NK-92 treated with Interleukin-12 subunit alpha and Interleukin-12 subunit beta, amount 100 ng/mL, for 24 hours (cell line): ENCODE measurements at regions not wholly inside any gene's neighbourhood (a gene's known extent, or its start where the extent isn't known, plus 50 kb on each side); places are given as distances from the start of the nearest gene placed in this dataset.

Experiments
- DNase-seq: peaks from one replicate; lab custom pipeline; 2025; lab: John Stamatoyannopoulos, UW

- DNase-seq: peak; percentile 25
These were observed 57.9 kb upstream of the EPAS1 start for GRCh38 chr2:46239175-46239846.

- DNase-seq: peak; percentile 49
These were observed 57.4 kb upstream of the EPAS1 start for GRCh38 chr2:46239847-46240181.

DNA sequence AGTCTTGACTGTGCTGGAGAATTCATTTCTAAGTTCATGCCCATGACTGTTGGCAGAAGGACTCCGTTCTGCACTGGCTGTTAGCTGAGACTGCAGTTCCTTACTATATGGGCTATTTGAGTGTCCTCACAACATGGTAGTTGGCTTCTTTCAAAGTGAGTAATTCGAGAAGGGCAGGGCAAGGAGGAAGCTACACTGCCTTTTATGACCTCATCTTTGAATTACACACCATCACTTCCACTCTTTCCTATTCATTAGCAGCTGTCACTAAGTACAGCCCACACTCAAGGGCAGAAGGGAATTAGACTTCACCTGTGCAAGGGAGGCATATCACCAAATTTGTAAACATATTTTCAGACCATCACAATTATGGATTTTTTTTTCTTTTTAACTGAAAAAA is 55.9 kb upstream of the EPAS1 start:
- no peak for DNase-seq

GRCh38 chr2:46245869-46246268 is 51.3 kb upstream of the EPAS1 start:
- DNase-seq: no peak

DNA sequence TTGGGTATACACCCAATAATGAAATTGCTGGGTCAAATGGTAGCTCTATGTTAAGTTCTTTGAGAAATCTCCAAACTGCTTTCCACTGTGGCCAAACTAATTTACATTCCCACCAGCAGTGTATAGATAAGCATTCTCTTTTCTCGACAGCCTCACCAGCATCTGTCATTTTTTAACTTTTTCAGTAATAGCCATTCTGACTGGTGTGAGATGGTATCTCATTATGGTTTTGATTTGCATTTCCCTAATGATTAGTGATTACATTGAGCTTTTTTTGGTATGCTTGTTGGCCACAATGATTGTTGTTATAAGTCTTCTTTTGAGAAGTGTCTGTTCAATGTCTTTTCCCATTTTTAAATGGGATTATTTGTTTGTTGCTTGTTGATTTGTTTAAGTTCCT is 50.4 kb upstream of the EPAS1 start:
- no peak for DNase-seq
